Stomach (tissue), 8 donors: ENCODE measurements at regions not wholly inside any gene's neighbourhood (a gene's known extent, or its start where the extent isn't known, plus 50 kb on each side); places are given as distances from the start of the nearest gene placed in this dataset.
"Not testable (repeated sequence)": the region's sequence is repeated elsewhere in the genome, so short reads cannot be mapped to it uniquely, and the experiment has no call there.

Experiments
- DNase-seq, 2 donors: peaks; one replicate each; pipeline versions ENCODE4 v3.0.0 to v3.0.0-alpha.2; 2013 to 2019
- H3K27ac ChIP-seq, 5 donors: fragments of 200-600 bp in 4 of 5; sonication (generic) in 4 of 5; one replicate each; pipeline ENCODE4 v1.5.1; 2013 to 2019; ENCODE audit warnings: mild to moderate bottlenecking in 1 of 5, moderate library complexity in 1 of 5
- H3K27me3 ChIP-seq, 3 donors: fragments of 200-600 bp; sonication (generic); one replicate each; pipeline ENCODE4 v1.5.1; 2017 to 2019; ENCODE audit warnings: mixed run types in 1 of 3
- H3K36me3 ChIP-seq, 4 donors: fragments of 200-600 bp; sonication (generic); 1 replicate in 3 of 4; 2 replicates in 1 of 4; pipeline ENCODE4 v1.5.1; 2016 to 2019
- H3K4me1 ChIP-seq, 4 donors: fragments of 200-600 bp; sonication (generic); one replicate each; pipeline ENCODE4 v1.5.1; 2016 to 2019
- H3K4me3 ChIP-seq, 4 donors: fragments of 200-600 bp; sonication (generic) in 3 of 4; one replicate each; pipeline ENCODE4 v1.5.1; 2016 to 2019; ENCODE audit warnings: mild to moderate bottlenecking in 1 of 4
- H3K9me3 ChIP-seq, 4 donors: fragments of 200-600 bp; sonication (generic); one replicate each; pipeline ENCODE4 v1.5.1; 2016 to 2019
- CTCF ChIP-seq, 7 experiments: fragments of 450-650 bp in 4 of 7; fragments of 200-600 bp in 3 of 7; sonication (generic) in 3 of 7; IDR thresholded peaks; one replicate each; pipeline ENCODE4 v1.5.1; 2016 to 2019; ENCODE audit warnings: antibody characterized with exemption in 7 of 7, control low read depth in 2 of 7, mild to moderate bottlenecking in 1 of 7
- EP300 ChIP-seq: sonication (generic); formaldehyde crosslinking; IDR thresholded peaks from one replicate; pipeline ENCODE4 v1.6.1; 2017; ENCODE audit warnings: antibody characterized with exemption
- POLR2A ChIP-seq, 4 donors: fragments of 450-650 bp; IDR thresholded peaks; one replicate each; pipeline ENCODE4 v1.6.1; 2016; ENCODE audit warnings: antibody characterized with exemption in 4 of 4, control low read depth in 2 of 4, mild to moderate bottlenecking in 1 of 4, moderate library complexity in 1 of 4
- POLR2AphosphoS5 ChIP-seq, 3 donors: sonication (generic); formaldehyde crosslinking; IDR thresholded peaks; one replicate each; pipeline ENCODE4 v1.6.1; 2016; ENCODE audit warnings: antibody characterized with exemption in 3 of 3
- WGBS, 5 donors: extraction: QIAGEN DNeasy Blood & Tissue Kit in 3 of 5; methylation state at CpG; one replicate each; pipeline versions ENCODE4 v1.1.5 to v1.1.7; 2013 to 2018; 5-methylcytosine and 5-hydroxymethylcytosine counted together
- intact Hi-C: fragments of 100-400 bp; cut with DNase I; formaldehyde crosslinking; loops from one replicate; pipeline ENCODE4 v1.15.1; 2023; ENCODE audit warnings: low total_unique reads
- donor health status: healthy with polysubstance abuse.
- donor health status: Bipolar disorder and iron deficiency.
- donor health status: healthy.

- DNase-seq, result no peak
- Histone ChIP-seq H3K27me3 (no peaks in the 10 kb centered on the region), H3K4me3 (no peak overlapping the region), H3K36me3 (no peaks in the 10 kb centered on the region), H3K27ac (no peak overlapping the region), H3K9me3 (no peaks in the 10 kb centered on the region), H3K4me1 (no peaks in the 10 kb centered on the region)
- intact Hi-C loops, result no loop called here
- no peak for TF ChIP-seq POLR2A (IDR thresholded peaks at IDR 0.05)
- no peak for TF ChIP-seq POLR2AphosphoS5 (IDR thresholded peaks at IDR 0.05)
- TF ChIP-seq EP300, result no peak
- TF ChIP-seq CTCF (IDR thresholded peaks at IDR 0.05), result no peak
These were observed 1905.4 kb downstream of the C4orf33 start for GRCh38 chr4:131001371-131001770.

GRCh38 chr4:131002132-131002531 lies 1906.2 kb downstream of the C4orf33 start:
- Histone ChIP-seq H3K4me1 (no peaks in the 10 kb centered on the region), H3K27me3 (no peaks in the 10 kb centered on the region), H3K9me3 (no peaks in the 10 kb centered on the region), H3K4me3 (no peak overlapping the region), H3K36me3 (no peaks in the 10 kb centered on the region), H3K27ac (no peak overlapping the region)
- TF ChIP-seq CTCF (IDR thresholded peaks at IDR 0.05), result no peak
- 63 to 89% (median 80%) methylated on average over 1 of the region's 1 CpG for WGBS, 5 donors
- intact Hi-C loops, result no loop called here
- DNase-seq, result no peak

GRCh38 chr4:131006388-131006787 lies 1910.4 kb downstream of the C4orf33 start:
- peaks cover 0 to 15% (median 6%) of the 10 kb centered on the region in 4 donors for H3K9me3 ChIP-seq
- DNase-seq, result no peak
- no peaks in the 10 kb centered on the region for H3K36me3 ChIP-seq
- intact Hi-C loops, result no loop called here
- WGBS, 5 donors, result 81 to 88% (median 85%) methylated on average over 6 of the region's 6 CpGs
- H3K27me3 ChIP-seq, result no peaks in the 10 kb centered on the region
- H3K4me3 ChIP-seq, result no peak overlapping the region
- no peak overlapping the region for H3K27ac ChIP-seq
- no peak for TF ChIP-seq CTCF (IDR thresholded peaks at IDR 0.05)
- no peak for TF ChIP-seq POLR2AphosphoS5 (IDR thresholded peaks at IDR 0.05)
- no peak for TF ChIP-seq POLR2A (IDR thresholded peaks at IDR 0.05)
- TF ChIP-seq EP300, result no peak
- H3K4me1 ChIP-seq, result no peaks in the 10 kb centered on the region

- H3K27me3 ChIP-seq, DNase-seq, H3K4me1 ChIP-seq, H3K36me3 ChIP-seq, H3K4me3 ChIP-seq, intact Hi-C loops, H3K27ac ChIP-seq: not testable (repeated sequence)
- peaks cover 0 to 16% (median 6%) of the 10 kb centered on the region in 4 donors for H3K9me3 ChIP-seq
- 73 to 85% (median 81%) methylated on average over 4 of the region's 4 CpGs for WGBS, 5 donors
These were observed 1916.0 kb downstream of the C4orf33 start for GRCh38 chr4:131011961-131012360.

GRCh38 chr4:131013226-131013625 lies 1917.3 kb downstream of the C4orf33 start:
- no peak for TF ChIP-seq EP300
- no peak for TF ChIP-seq POLR2A (IDR thresholded peaks at IDR 0.05)
- no peak for TF ChIP-seq CTCF (IDR thresholded peaks at IDR 0.05)
- TF ChIP-seq POLR2AphosphoS5 (IDR thresholded peaks at IDR 0.05), result no peak
- intact Hi-C loops, result no loop called here
- 18 to 31% (median 23%) methylated on average over 1 of the region's 1 CpG for WGBS, 5 donors
- Histone ChIP-seq H3K4me1 (no peaks in the 10 kb centered on the region), H3K9me3 (peaks cover 0 to 16% (median 6%) of the 10 kb centered on the region in 4 donors), H3K27me3 (no peaks in the 10 kb centered on the region), H3K4me3 (no peak overlapping the region), H3K27ac (no peak overlapping the region), H3K36me3 (no peaks in the 10 kb centered on the region)
- DNase-seq, result no peak
